HK-2 (cell line): ENCODE measurements at regions not wholly inside any gene's neighbourhood (a gene's known extent, or its start where the extent isn't known, plus 50 kb on each side); places are given as distances from the start of the nearest gene placed in this dataset.

Experiments used
- DNase-seq: peaks from one replicate; pipeline ENCODE4 v3.0.0-alpha.2; 2018; ENCODE audit not compliant: unreplicated experiment

- no peak for DNase-seq
These were observed 811.2 kb downstream of the SI start for GRCh38 chr3:164267053-164267452.

GRCh38 chr3:164250923-164251322 is 827.4 kb downstream of the SI start:
- DNase-seq = no peak

GRCh38 chr3:164236851-164237250 is 841.4 kb downstream of the SI start:
- DNase-seq = no peak

- DNase-seq = no peak
These were observed 842.8 kb downstream of the SI start for GRCh38 chr3:164235289-164236028.

GRCh38 chr3:164233951-164234350 is 844.3 kb downstream of the SI start:
- no peak for DNase-seq

- DNase-seq = no peak
These were observed 846.6 kb downstream of the SI start for GRCh38 chr3:164231718-164232117.

- no peak for DNase-seq
These were observed 847.8 kb downstream of the SI start for GRCh38 chr3:164230385-164231094.

- no peak for DNase-seq
These were observed 854.2 kb downstream of the SI start for GRCh38 chr3:164224126-164224525.

GRCh38 chr3:164222197-164222596 is 856.1 kb downstream of the SI start:
- no peak for DNase-seq

- DNase-seq = no peak
These were observed 857.0 kb downstream of the SI start for GRCh38 chr3:164221297-164221696.

GRCh38 chr3:164209363-164209762 is 868.9 kb downstream of the SI start:
- DNase-seq = no peak

GRCh38 chr3:164208821-164209220 is 869.5 kb downstream of the SI start:
- DNase-seq = no peak

- no peak for DNase-seq
These were observed 870.2 kb downstream of the SI start for GRCh38 chr3:164208048-164208447.

GRCh38 chr3:164200053-164200823 is 878.1 kb downstream of the SI start:
- DNase-seq = no peak

- no peak for DNase-seq
These were observed 881.8 kb downstream of the SI start for GRCh38 chr3:164196477-164196876.

- no peak for DNase-seq
These were observed 883.5 kb downstream of the SI start for GRCh38 chr3:164194842-164195241.

- no peak for DNase-seq
These were observed 885.3 kb downstream of the SI start for GRCh38 chr3:164192974-164193373.

- DNase-seq = no peak
These were observed 887.7 kb downstream of the SI start for GRCh38 chr3:164190566-164190965.

- DNase-seq = no peak
These were observed 892.2 kb downstream of the SI start for GRCh38 chr3:164186095-164186494.

- DNase-seq = no peak
These were observed 899.1 kb downstream of the SI start for GRCh38 chr3:164179110-164179774.

- DNase-seq = no peak
These were observed 904.2 kb downstream of the SI start for GRCh38 chr3:164174059-164174458.

GRCh38 chr3:164155400-164155799 is 922.9 kb downstream of the SI start:
- DNase-seq = peak; percentile 6
